GM19328 (cell line): ENCODE measurements at regions not wholly inside any gene's neighbourhood (a gene's known extent, or its start where the extent isn't known, plus 50 kb on each side); places are given as distances from the start of the nearest gene placed in this dataset.
"Not testable (repeated sequence)": the region's sequence is repeated elsewhere in the genome, so short reads cannot be mapped to it uniquely, and the experiment has no call there.

Experiments used
- ATAC-seq: cut with Tn5 transposase; IDR thresholded peaks from one replicate; pipeline ENCODE4 v1.9.1; 2021; ENCODE audit warnings: mild to moderate bottlenecking, moderate library complexity; ENCODE audit not compliant: unreplicated experiment

DNA sequence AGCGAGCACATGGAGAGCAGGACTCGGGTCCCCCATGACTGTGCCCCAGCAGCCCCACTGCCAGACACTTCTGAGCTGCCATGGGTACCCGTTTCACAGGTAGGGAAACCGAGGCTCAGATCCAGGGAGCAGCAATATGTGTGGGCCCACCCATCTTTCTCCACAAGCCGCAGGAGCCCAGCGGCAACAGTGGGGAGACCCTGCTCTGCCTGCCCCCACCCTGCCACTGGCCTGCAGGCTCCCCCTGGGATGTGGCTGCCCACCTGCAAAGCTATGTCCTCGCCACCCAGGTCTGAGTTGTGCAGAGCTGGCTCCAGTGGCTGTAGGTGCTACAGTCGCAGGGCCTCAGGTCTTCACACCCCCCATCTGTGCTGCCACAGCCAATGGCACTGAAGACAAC, 50.6 kb upstream of the C1QTNF9B start:
- no peak for ATAC-seq

DNA sequence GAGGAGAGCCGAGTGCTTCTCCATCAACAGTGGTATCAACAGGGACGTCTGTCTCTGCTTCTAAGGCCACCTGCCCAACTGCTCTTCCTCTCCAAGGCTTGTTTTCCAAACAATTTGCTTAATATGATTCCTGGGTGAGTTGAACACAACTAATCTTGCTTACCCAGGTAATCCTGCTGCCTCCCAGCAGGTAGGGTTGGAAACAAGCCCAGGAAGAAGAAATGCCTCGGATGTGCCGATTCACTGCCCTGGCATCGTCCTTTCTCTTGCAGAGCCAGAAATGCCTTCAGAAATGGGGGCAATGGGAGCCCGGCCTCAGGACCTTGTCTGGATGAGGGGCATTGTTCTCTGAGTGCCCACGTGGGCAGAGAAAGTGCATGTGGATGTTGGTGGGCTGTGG, 51.9 kb upstream of the C1QTNF9B start:
- no peak for ATAC-seq

DNA sequence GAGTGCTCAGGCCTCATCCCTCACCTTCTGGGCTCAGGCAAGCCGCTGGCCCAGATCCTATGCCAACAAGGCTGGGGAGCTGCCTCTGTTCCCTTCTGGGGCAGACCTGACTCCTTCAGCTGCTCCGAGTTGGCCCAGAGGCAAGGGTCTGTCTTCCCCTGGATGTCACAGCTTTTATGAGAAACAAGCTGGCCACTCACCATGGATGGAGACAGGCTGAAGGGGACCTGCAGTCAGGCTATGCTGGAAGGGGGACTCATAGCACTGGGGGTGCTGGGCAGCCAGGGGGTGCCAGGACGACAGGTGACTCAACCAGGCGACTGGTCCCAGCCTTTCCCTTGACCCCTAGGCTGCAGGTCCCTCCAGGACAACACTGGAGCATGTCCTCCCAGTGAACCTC, 52.4 kb upstream of the C1QTNF9B start:
- ATAC-seq = no peak

GRCh38 chr13:23950736-23951510, 53.6 kb upstream of the C1QTNF9B start:
- ATAC-seq = no peak

DNA sequence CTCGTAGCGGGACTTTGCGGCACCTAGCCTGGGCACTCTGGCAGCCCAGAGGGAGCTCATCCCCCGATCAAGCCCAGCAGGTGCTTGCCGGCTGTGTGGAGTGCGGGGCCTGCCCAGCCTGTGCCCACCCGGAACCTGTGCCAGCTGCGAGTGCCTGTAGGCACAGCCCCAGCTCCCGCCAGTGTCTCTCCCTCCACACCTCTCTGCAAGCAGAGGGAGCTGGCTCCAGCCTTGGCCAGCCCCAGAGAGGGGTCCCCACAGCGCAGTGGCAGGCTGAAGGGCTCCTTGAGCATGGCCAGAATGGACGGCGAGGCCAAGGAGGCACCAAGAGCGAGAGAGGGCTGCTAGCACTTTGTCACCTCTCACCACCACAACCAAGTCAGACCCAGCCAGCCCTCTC, 55.5 kb upstream of the C1QTNF9B start:
- no peak for ATAC-seq

- no peak for ATAC-seq
Observed at GRCh38 chr13:23953860-23954512, 56.7 kb upstream of the C1QTNF9B start.

- no peak for ATAC-seq
Observed at GRCh38 chr13:23955064-23955463, 57.8 kb upstream of the C1QTNF9B start.

- ATAC-seq = no peak
Observed at GRCh38 chr13:23956106-23956505, 58.8 kb upstream of the C1QTNF9B start.

GRCh38 chr13:23957981-23958380, 60.7 kb upstream of the C1QTNF9B start:
- no peak for ATAC-seq

DNA sequence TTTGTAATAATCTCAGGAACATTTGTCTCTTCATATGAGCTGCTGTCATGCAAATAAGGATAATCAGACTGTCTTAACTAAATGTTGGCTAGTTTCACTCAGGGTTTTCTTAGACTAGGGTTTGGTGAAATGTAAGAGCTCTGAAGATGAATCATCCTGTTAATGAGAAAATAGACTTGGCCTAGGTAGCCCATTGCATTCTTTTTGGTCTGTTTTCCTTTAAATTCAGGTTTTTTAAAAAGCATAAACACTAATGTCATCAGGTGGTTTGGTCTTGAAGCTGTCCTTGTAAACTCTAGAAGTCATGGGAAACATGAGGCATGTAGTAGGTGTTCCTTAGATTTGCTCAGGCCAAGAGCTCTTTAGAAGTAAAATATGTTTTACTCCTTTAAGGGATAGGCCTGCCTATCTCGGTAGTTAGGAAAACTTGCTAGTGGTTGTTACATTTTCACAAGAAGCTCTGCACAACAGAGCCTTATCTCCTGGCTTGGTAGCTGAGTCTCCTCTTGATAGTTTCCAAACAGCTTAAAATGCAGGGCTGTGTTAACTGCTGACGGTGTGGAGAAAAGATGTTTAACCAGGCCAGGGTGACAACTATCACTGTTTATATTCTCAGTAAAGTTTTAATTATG, 62.0 kb upstream of the C1QTNF9B start:
- ATAC-seq = no peak

DNA sequence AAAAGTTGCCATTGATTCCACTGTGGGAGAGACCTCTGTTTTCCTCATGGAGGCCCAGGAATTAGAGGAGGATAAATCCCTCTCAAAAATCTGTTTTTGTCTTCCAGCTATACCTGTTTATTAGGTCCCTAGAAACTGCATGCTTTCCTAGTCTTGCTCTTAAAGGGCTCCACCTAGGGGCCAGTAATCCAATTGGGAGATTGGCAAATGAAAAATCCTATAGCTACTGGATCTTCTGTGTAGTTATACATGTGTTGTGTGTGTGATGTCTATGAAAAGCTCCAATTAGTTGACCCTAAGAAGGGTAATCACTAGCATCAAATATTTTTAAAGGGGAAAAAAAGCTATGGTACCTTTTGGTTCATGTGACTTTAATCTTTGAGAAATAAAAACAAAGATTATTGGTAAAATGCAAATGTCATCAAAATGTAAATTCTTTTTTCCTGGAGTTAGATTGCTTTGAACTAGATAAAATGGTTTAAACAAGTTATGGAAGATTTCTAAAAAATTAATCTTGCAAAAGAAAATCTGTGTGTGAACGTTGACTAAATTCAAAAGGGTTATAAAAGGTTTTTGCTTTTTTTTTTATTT, 63.4 kb upstream of the C1QTNF9B start:
- ATAC-seq = no peak

DNA sequence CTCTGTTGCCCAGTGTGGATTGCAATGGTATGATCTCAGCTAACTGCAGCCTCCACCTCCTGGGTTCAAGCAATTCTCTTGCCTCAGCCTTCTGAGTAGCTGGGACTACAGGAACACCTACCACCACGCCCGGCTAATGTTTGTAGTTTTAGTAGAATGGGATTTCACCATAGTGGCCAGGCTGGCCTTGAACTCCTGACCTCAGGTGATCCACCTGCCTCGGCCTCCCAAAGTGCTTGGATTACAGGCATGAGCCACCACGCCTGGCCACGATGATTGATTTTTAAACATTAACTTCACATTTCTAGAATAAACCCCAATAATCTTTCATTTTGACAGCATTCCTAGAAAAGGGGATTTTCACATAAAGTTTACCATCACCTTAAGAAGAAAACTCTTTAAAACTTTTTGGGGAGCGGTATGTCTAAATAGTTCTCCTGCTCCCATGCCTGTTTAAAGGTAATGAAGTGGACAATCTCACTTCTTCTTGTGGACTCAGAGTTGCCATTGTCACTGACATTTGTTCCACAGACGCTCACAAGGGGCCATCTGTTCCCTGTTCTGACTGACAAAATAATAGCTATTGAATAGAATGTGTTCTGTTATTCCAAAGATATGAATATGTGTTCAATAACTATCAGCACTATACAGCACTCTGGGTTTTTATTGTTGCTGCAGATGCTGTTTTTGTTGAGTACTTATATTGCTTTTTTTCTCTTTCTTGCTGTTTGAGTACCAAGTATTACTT, 66.1 kb upstream of the C1QTNF9B start:
- no peak for ATAC-seq

DNA sequence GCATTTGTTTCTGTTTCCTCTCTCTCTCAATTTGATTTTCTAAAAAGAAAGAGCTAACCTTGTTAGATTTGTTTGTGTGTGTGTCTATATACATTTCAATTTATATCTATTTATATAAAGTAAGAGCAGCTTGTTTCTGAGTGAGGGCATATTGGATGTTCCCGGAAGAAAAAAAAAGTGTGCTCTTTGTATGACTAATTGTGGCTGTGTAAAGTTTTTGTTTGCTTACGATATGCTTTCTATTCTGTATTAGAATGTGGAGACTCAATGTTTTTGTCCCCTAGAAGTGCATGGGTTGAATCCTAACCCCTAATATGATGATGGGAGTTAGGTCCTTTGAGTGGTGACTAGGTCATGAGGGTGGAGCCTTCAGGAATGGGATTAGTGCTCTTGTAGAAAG, 66.6 kb upstream of the C1QTNF9B start:
- ATAC-seq = no peak

GRCh38 chr13:23965346-23965745, 68.0 kb upstream of the C1QTNF9B start:
- no peak for ATAC-seq

- ATAC-seq = no peak
Observed at GRCh38 chr13:23966221-23966690, 69.0 kb upstream of the C1QTNF9B start.

- no peak for ATAC-seq
Observed at GRCh38 chr13:23966691-23967615, 69.7 kb upstream of the C1QTNF9B start.

DNA sequence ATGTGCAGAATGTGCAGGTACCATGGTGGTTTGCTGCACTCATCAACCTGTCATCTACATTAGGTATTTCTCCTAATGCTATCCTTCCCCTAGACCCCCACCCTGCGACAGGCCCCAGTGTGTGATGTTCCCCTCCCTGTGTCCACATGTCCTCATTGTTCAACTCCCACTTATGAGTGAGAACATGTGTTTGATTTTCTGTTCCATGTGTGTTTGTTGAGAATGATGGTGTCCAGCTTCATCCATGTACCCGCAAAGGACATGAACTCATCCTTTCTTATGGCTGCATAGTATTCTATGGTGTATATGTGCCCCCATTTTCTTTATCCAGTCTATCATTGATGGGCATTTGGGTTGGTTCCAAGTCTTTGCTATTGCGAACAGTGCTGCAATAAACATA, 70.5 kb upstream of the C1QTNF9B start:
- ATAC-seq = not testable (repeated sequence)

- ATAC-seq = no peak
Observed at GRCh38 chr13:23969647-23970046, 72.3 kb upstream of the C1QTNF9B start.

GRCh38 chr13:23979361-23980159, 82.3 kb upstream of the C1QTNF9B start:
- ATAC-seq = peak; percentile 54
